K562 (cell line): ENCODE measurements at regions not wholly inside any gene's neighbourhood (a gene's known extent, or its start where the extent isn't known, plus 50 kb on each side); places are given as distances from the start of the nearest gene placed in this dataset.

Source experiments
- ATAC-seq: fragments of 200-7000 bp; cut with Tn5 transposase; 3 replicates; pipeline ENCODE4 v1.9.1; 2020; ENCODE audit warnings: moderate library complexity
- BruUV-seq: library from RNA; stranded (reverse); fragments of 400-500 nt; replicated peaks from 2 replicates; lab custom pipeline; 2021; lab: Mats Ljungman, UMichigan
- CTCF ChIA-PET: fragments of 300-600 bp; formaldehyde crosslinking; extraction: SDS; loops from one replicate; lab custom pipeline; 2021; ENCODE audit warnings: low intra/inter-chr PET ratio; lab: Yijun Ruan, JAX
- POLR2A ChIA-PET: fragments of 300-600, 350-650 bp; sonication (Branson Sonifier 250); formaldehyde crosslinking; extraction: SDS; loops from one replicate; lab custom pipeline; 2021; ENCODE audit warnings: antibody characterized with exemption, inconsistent platforms; lab: Yijun Ruan, JAX
- DNase-seq, 4 experiments: peaks; one replicate each; pipeline versions ENCODE4 v3.0.0 to v3.0.0-alpha.2; 2011 to 2018; ENCODE audit warnings: low spot score in 3 of 4, mixed read lengths in 3 of 4; ENCODE audit errors: extremely low read depth in 1 of 4
- FAIRE-seq: peaks from 2 replicates; lab custom pipeline; 2011; peaks lifted over from hg19 to GRCh38; lab: Jason Lieb, UNC
- H2AFZ ChIP-seq: 2 replicates; pipeline ENCODE4 v1.6.0; 2011; ENCODE audit warnings: low read depth, low read length, control low read depth, inconsistent platforms
- H3K27ac ChIP-seq: fragments of 200-600 bp; 3 replicates; pipeline ENCODE4 v1.8.0; 2011; ENCODE audit warnings: low read depth, mild to moderate bottlenecking, control low read depth, inconsistent platforms, low read length, moderate library complexity, mixed read lengths; ENCODE audit errors: extremely low read depth
- H3K27me3 ChIP-seq, 2 experiments: fragments of 300-600 bp in 1 of 2; 2 replicates in 1 of 2; 3 replicates in 1 of 2; pipeline versions ENCODE4 v1.6.0 to v1.8.0; 2011; ENCODE audit warnings: inconsistent platforms in 2 of 2, low read length in 2 of 2, mild to moderate bottlenecking in 1 of 2, mixed read lengths in 1 of 2, moderate library complexity in 1 of 2; ENCODE audit not compliant: control insufficient read depth in 2 of 2, insufficient read depth in 2 of 2
- H3K36me3 ChIP-seq: fragments of 300-600 bp; 3 replicates; pipeline ENCODE4 v1.8.0; 2011; ENCODE audit warnings: mild to moderate bottlenecking, low read length, inconsistent platforms; ENCODE audit not compliant: control insufficient read depth, insufficient read depth
- H3K4me1 ChIP-seq, 2 experiments: fragments of 200-600 bp in 1 of 2; replicated peaks in 1 of 2; 2 replicates in 1 of 2; 3 replicates in 1 of 2; pipeline versions ENCODE4 v1.5.1 to v1.8.0; 2011; ENCODE audit warnings: inconsistent platforms in 2 of 2, low read length in 2 of 2, mild to moderate bottlenecking in 1 of 2, mixed read lengths in 1 of 2, moderate library complexity in 1 of 2; ENCODE audit not compliant: control insufficient read depth in 2 of 2, insufficient read depth in 2 of 2
- H3K4me2 ChIP-seq: 2 replicates; pipeline ENCODE4 v1.6.1; 2011; ENCODE audit warnings: low read length, control low read depth, inconsistent platforms, mixed read lengths; ENCODE audit not compliant: insufficient read depth
- H3K4me3 ChIP-seq: fragments of 200-600 bp; sonication (generic), shearing (Covaris generic); 2 replicates; pipeline ENCODE4 v1.5.1; 2016; ENCODE audit warnings: control low read depth, inconsistent platforms
- H3K79me2 ChIP-seq: fragments of 200-600 bp; 3 replicates; pipeline ENCODE4 v1.8.0; 2011; ENCODE audit warnings: low read length, inconsistent platforms; ENCODE audit not compliant: control insufficient read depth, insufficient read depth
- H3K9ac ChIP-seq, 2 experiments: 2 replicates each; pipeline versions ENCODE4 v1.6.0 to v1.6.1; 2011; ENCODE audit warnings: low read depth in 2 of 2, low read length in 2 of 2, control low read depth in 1 of 2, inconsistent platforms in 1 of 2, mild to moderate bottlenecking in 1 of 2, mixed read lengths in 1 of 2; ENCODE audit not compliant: insufficient read depth in 1 of 2
- H3K9me1 ChIP-seq: one replicate; pipeline ENCODE4 v1.6.0; 2011; ENCODE audit warnings: inconsistent platforms, mild to moderate bottlenecking, low read length, moderate library complexity; ENCODE audit not compliant: control insufficient read depth, insufficient read depth
- H3K9me3 ChIP-seq: replicated peaks from 2 replicates; pipeline ENCODE4 v1.5.1; 2011; ENCODE audit warnings: low read depth, low read length, inconsistent platforms; ENCODE audit not compliant: control insufficient read depth, insufficient read depth
- H4K20me1 ChIP-seq: replicated peaks from 2 replicates; pipeline ENCODE4 v1.6.1; 2011; ENCODE audit warnings: low read length, inconsistent platforms, mixed read lengths; ENCODE audit not compliant: control insufficient read depth, insufficient read depth
- BRD9 ChIP-seq: fragments of 450-650 bp; IDR thresholded peaks from 2 replicates; pipeline ENCODE4 v1.6.1; 2018; ENCODE audit warnings: low read depth; ENCODE audit not compliant: partially characterized antibody
- DPF2 ChIP-seq: fragments of 450-650 bp; IDR thresholded peaks from 2 replicates; pipeline ENCODE4 v1.6.1; 2016
- IRF2 ChIP-seq: sonication (generic); formaldehyde crosslinking; IDR thresholded peaks from 2 replicates; pipeline ENCODE4 v1.8.1; 2022; ENCODE audit warnings: mild to moderate bottlenecking, missing genetic modification reagents
- MCM2 ChIP-seq: fragments of 450-650 bp; IDR thresholded peaks from 2 replicates; pipeline ENCODE4 v1.6.1; 2017; ENCODE audit warnings: low read depth, mild to moderate bottlenecking
- ZC3H8 ChIP-seq: fragments of 450-650 bp; IDR thresholded peaks from 2 replicates; pipeline ENCODE4 v1.6.1; 2017
- ZNF232 ChIP-seq: sonication (generic); formaldehyde crosslinking; IDR thresholded peaks from 2 replicates; pipeline ENCODE4 v1.8.0; 2022; ENCODE audit warnings: mild to moderate bottlenecking, missing genetic modification reagents
- in situ Hi-C: fragments of 300-500 bp; cut with MboI; formaldehyde crosslinking; loops from 4 replicates; pipeline ENCODE4 v1.15.0; 2018; ENCODE audit warnings: inconsistent platforms, mixed read lengths
- intact Hi-C: fragments of 100-400 bp; cut with micrococcal nuclease; formaldehyde crosslinking; loops from 2 replicates; pipeline ENCODE4 v1.14.2; 2022
- TF ChIP-seq, protein P1 (sequence below), 2 experiments: fragments of 450-650 bp in 1 of 2; sonication (generic) in 1 of 2; formaldehyde crosslinking; conservative IDR thresholded peaks; 2 replicates each; pipeline versions ENCODE4 v1.4.0 to v1.8.1; 2020 to 2022; ENCODE audit warnings: mild to moderate bottlenecking in 1 of 2, missing genetic modification reagents in 1 of 2
- TF ChIP-seq, protein P2 (sequence below): fragments of 250-450 bp; sonication (Bioruptor Pico); IDR thresholded peaks from 2 replicates; pipeline ENCODE4 v1.5.0; 2021
- TF ChIP-seq, protein P3 (sequence below): IDR thresholded peaks from 3 replicates; pipeline ENCODE4 v1.6.1; 2011; ENCODE audit warnings: borderline replicate concordance, mild to moderate bottlenecking; ENCODE audit not compliant: insufficient read length, insufficient read depth
- TF ChIP-seq, protein P4 (sequence below): fragments of 250-450 bp; sonication (Bioruptor Pico); IDR thresholded peaks from 2 replicates; pipeline ENCODE4 v1.4.0; 2020; ENCODE audit warnings: mild to moderate bottlenecking, moderate library complexity, borderline replicate concordance
- TF ChIP-seq, protein P5 (sequence below): sonication (generic); formaldehyde crosslinking; IDR thresholded peaks from 2 replicates; pipeline ENCODE4 v1.8.1; 2023; ENCODE audit warnings: mild to moderate bottlenecking, missing genetic modification reagents

GRCh38 chr6:3587660-3588059 is 130.8 kb upstream of the SLC22A23 start:
- no peaks in the 10 kb centered on the region for H3K79me2 ChIP-seq
- in situ Hi-C loops: no loop called here
- no peaks in the 10 kb centered on the region for H3K36me3 ChIP-seq

More at GRCh38 chr6:3587660-3588059, 130.8 kb upstream of the SLC22A23 start:
- Histone ChIP-seq H3K9me1 (no peaks in the 10 kb centered on the region), H3K4me1 (no peaks in the 10 kb centered on the region), H3K9me3 (no peaks in the 10 kb centered on the region)
- TF ChIP-seq, protein P1, sequence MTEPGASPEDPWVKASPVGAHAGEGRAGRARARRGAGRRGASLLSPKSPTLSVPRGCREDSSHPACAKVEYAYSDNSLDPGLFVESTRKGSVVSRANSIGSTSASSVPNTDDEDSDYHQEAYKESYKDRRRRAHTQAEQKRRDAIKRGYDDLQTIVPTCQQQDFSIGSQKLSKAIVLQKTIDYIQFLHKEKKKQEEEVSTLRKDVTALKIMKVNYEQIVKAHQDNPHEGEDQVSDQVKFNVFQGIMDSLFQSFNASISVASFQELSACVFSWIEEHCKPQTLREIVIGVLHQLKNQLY (CRISPR knock-in tag; conservative IDR thresholded peaks at IDR 0.05): no peak
- TF ChIP-seq MCM2: no peak
- TF ChIP-seq, protein P2, sequence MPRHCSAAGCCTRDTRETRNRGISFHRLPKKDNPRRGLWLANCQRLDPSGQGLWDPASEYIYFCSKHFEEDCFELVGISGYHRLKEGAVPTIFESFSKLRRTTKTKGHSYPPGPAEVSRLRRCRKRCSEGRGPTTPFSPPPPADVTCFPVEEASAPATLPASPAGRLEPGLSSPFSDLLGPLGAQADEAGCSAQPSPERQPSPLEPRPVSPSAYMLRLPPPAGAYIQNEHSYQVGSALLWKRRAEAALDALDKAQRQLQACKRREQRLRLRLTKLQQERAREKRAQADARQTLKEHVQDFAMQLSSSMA (CRISPR knock-in tag): no peak
- TF ChIP-seq, protein P3, sequence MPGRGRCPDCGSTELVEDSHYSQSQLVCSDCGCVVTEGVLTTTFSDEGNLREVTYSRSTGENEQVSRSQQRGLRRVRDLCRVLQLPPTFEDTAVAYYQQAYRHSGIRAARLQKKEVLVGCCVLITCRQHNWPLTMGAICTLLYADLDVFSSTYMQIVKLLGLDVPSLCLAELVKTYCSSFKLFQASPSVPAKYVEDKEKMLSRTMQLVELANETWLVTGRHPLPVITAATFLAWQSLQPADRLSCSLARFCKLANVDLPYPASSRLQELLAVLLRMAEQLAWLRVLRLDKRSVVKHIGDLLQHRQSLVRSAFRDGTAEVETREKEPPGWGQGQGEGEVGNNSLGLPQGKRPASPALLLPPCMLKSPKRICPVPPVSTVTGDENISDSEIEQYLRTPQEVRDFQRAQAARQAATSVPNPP: no peak
- TF ChIP-seq ZNF232 (CRISPR knock-in tag): no peak
- no peak for TF ChIP-seq BRD9
- TF ChIP-seq, protein P4, sequence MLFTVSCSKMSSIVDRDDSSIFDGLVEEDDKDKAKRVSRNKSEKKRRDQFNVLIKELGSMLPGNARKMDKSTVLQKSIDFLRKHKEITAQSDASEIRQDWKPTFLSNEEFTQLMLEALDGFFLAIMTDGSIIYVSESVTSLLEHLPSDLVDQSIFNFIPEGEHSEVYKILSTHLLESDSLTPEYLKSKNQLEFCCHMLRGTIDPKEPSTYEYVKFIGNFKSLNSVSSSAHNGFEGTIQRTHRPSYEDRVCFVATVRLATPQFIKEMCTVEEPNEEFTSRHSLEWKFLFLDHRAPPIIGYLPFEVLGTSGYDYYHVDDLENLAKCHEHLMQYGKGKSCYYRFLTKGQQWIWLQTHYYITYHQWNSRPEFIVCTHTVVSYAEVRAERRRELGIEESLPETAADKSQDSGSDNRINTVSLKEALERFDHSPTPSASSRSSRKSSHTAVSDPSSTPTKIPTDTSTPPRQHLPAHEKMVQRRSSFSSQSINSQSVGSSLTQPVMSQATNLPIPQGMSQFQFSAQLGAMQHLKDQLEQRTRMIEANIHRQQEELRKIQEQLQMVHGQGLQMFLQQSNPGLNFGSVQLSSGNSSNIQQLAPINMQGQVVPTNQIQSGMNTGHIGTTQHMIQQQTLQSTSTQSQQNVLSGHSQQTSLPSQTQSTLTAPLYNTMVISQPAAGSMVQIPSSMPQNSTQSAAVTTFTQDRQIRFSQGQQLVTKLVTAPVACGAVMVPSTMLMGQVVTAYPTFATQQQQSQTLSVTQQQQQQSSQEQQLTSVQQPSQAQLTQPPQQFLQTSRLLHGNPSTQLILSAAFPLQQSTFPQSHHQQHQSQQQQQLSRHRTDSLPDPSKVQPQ (CRISPR knock-in tag): no peak
- no peak for TF ChIP-seq DPF2
- TF ChIP-seq, protein P5, sequence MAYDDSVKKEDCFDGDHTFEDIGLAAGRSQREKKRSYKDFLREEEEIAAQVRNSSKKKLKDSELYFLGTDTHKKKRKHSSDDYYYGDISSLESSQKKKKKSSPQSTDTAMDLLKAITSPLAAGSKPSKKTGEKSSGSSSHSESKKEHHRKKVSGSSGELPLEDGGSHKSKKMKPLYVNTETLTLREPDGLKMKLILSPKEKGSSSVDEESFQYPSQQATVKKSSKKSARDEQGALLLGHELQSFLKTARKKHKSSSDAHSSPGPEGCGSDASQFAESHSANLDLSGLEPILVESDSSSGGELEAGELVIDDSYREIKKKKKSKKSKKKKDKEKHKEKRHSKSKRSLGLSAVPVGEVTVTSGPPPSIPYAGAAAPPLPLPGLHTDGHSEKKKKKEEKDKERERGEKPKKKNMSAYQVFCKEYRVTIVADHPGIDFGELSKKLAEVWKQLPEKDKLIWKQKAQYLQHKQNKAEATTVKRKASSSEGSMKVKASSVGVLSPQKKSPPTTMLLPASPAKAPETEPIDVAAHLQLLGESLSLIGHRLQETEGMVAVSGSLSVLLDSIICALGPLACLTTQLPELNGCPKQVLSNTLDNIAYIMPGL (CRISPR knock-in tag): no peak
- TF ChIP-seq IRF2 (CRISPR knock-in tag): no peak
- no peak for TF ChIP-seq ZC3H8
- TF ChIP-seq, all 486 proteins: peak for 0
- Histone ChIP-seq H3K27me3 (peaks cover 20 to 35% of the 10 kb centered on the region in 2 experiments), H3K4me3 (no peak overlapping the region), H3K9ac (no peak overlapping the region), H4K20me1 (no peaks in the 10 kb centered on the region), H3K4me2 (no peak overlapping the region), H3K27ac (no peak overlapping the region), H2AFZ (no peak overlapping the region)
- intact Hi-C loops: no loop called here
- DNase-seq (no peak), FAIRE-seq (no peak), ATAC-seq (no peak)
- ChIA-PET CTCF (no interaction called here), POLR2A (interaction anchor here (0.6 to 0.8 kb wide), 2 partner anchors 131 to 630 kb away, joined by 3 read pairs; partner anchors contain the start of gene SLC22A23)
- BruUV-seq: no TSS peak
